Astrocyte (in vitro differentiated cells and primary cell): ENCODE measurements at regions not wholly inside any gene's neighbourhood (a gene's known extent, or its start where the extent isn't known, plus 50 kb on each side); places are given as distances from the start of the nearest gene placed in this dataset.

Experiments
- CTCF ChIP-seq: IDR thresholded peaks from 2 replicates; pipeline ENCODE4 v1.5.1; 2011; ENCODE audit warnings: low read depth, mild to moderate bottlenecking, inconsistent platforms, low read length, moderate library complexity; ENCODE audit not compliant: insufficient read depth
- EZH2 ChIP-seq: IDR thresholded peaks from 2 replicates; pipeline ENCODE4 v1.6.1; 2012; ENCODE audit warnings: mild to moderate bottlenecking, low read length, inconsistent platforms; ENCODE audit not compliant: insufficient read depth

- TF ChIP-seq CTCF (no peak), EZH2 (no peak)
These were observed 108.7 kb upstream of the RNPC3 start for GRCh38 chr1:103416681-103417286.
